Endothelial cell of umbilical vein (primary cell): ENCODE measurements at regions not wholly inside any gene's neighbourhood (a gene's known extent, or its start where the extent isn't known, plus 50 kb on each side); places are given as distances from the start of the nearest gene placed in this dataset.

ENCODE experiments used
- BruUV-seq: library from RNA; stranded (reverse); fragments of 400-500 nt; replicated peaks from 2 replicates; lab custom pipeline; 2021; lab: Mats Ljungman, UMichigan
- CTCF ChIA-PET: fragments of 300-600, 350-600 bp; sonication (Branson Sonifier 250); formaldehyde crosslinking; loops from one replicate; lab custom pipeline; 2021; ENCODE audit warnings: antibody characterized with exemption, inconsistent platforms; lab: Charles Lee
- POLR2A ChIA-PET: fragments of 300-600, 350-600 bp; sonication (Branson Sonifier 250); formaldehyde crosslinking; loops from one replicate; lab custom pipeline; 2021; ENCODE audit warnings: antibody characterized with exemption, inconsistent platforms; lab: Charles Lee
- DNase-seq: peaks from one replicate; pipeline ENCODE4 v3.0.0-alpha.2; 2011; ENCODE audit warnings: low read depth, low spot score
- FAIRE-seq: peaks from 2 replicates; lab custom pipeline; 2011; peaks lifted over from hg19 to GRCh38; lab: Jason Lieb, UNC
- H2AFZ ChIP-seq: 2 replicates; pipeline ENCODE4 v1.6.0; 2012; ENCODE audit warnings: low read depth, low read length, control low read depth, inconsistent platforms
- H3K27ac ChIP-seq: 2 replicates; pipeline ENCODE4 v1.5.1; 2011; ENCODE audit warnings: low read depth, mild to moderate bottlenecking, control low read depth, low read length, moderate library complexity; ENCODE audit not compliant: insufficient read depth
- H3K27me3 ChIP-seq, 2 experiments: 2 replicates each; pipeline versions ENCODE4 v1.6.0 to v1.6.1; 2011; ENCODE audit warnings: low read length in 2 of 2, mixed read lengths in 1 of 2; ENCODE audit not compliant: control insufficient read depth in 2 of 2, insufficient read depth in 2 of 2
- H3K36me3 ChIP-seq, 2 experiments: 2 replicates in 1 of 2; 3 replicates in 1 of 2; pipeline ENCODE4 v1.5.1; 2011; ENCODE audit warnings: low read length in 2 of 2, mild to moderate bottlenecking in 1 of 2, moderate library complexity in 1 of 2; ENCODE audit not compliant: control insufficient read depth in 2 of 2, insufficient read depth in 2 of 2; ENCODE audit errors: extremely low read depth in 1 of 2
- H3K4me1 ChIP-seq: 3 replicates; pipeline ENCODE4 v1.5.1; 2011; ENCODE audit warnings: mild to moderate bottlenecking, low read length; ENCODE audit not compliant: control insufficient read depth, insufficient read depth; ENCODE audit errors: extremely low read depth
- H3K4me2 ChIP-seq: 2 replicates; pipeline ENCODE4 v1.6.1; 2011; ENCODE audit warnings: low read length, control low read depth, mixed read lengths; ENCODE audit not compliant: insufficient read depth
- H3K4me3 ChIP-seq, 3 experiments: fragments of 200-600 bp in 1 of 3; sonication (generic), shearing (Covaris generic) in 1 of 3; replicated peaks in 1 of 3; 2 replicates each; pipeline ENCODE4 v1.5.1; 2011 to 2016; ENCODE audit warnings: control low read depth in 3 of 3, low read length in 3 of 3, mild to moderate bottlenecking in 2 of 3, inconsistent platforms in 1 of 3, low read depth in 1 of 3, moderate library complexity in 1 of 3; ENCODE audit not compliant: insufficient read depth in 1 of 3
- H3K79me2 ChIP-seq: 2 replicates; pipeline ENCODE4 v1.6.0; 2012; ENCODE audit warnings: low read length, inconsistent platforms; ENCODE audit not compliant: control insufficient read depth, insufficient read depth
- H3K9ac ChIP-seq: replicated peaks from 2 replicates; pipeline ENCODE3; 2011; ENCODE audit warnings: low read length, control low read depth; ENCODE audit not compliant: insufficient read depth; ENCODE audit errors: extremely low read depth
- H3K9me1 ChIP-seq: replicated peaks from 3 replicates; pipeline ENCODE4 v1.6.0; 2011; ENCODE audit warnings: mild to moderate bottlenecking, low read length; ENCODE audit not compliant: control insufficient read depth, insufficient read depth; ENCODE audit errors: extremely low read depth
- H3K9me3 ChIP-seq: replicated peaks from 2 replicates; pipeline ENCODE4 v1.5.1; 2012; ENCODE audit warnings: low read length, inconsistent platforms; ENCODE audit not compliant: control insufficient read depth, insufficient read depth
- H4K20me1 ChIP-seq: replicated peaks from 2 replicates; pipeline ENCODE3; 2011; ENCODE audit warnings: mild to moderate bottlenecking, low read length; ENCODE audit not compliant: control insufficient read depth, insufficient read depth; ENCODE audit errors: extremely low read depth
- CTCF ChIP-seq, 2 donors: IDR thresholded peaks; 1 replicate in 1 of 2; 2 replicates in 1 of 2; pipeline ENCODE4 v1.5.1; 2011; ENCODE audit warnings: low read length in 2 of 2, mild to moderate bottlenecking in 2 of 2, moderate library complexity in 2 of 2, control low read depth in 1 of 2, inconsistent platforms in 1 of 2, low read depth in 1 of 2; ENCODE audit not compliant: insufficient read depth in 1 of 2; ENCODE audit errors: extremely low read depth in 1 of 2
- EZH2 ChIP-seq: IDR thresholded peaks from 2 replicates; pipeline ENCODE4 v1.6.1; 2012; ENCODE audit warnings: borderline replicate concordance, low read depth, mild to moderate bottlenecking, moderate library complexity, low read length, inconsistent platforms; ENCODE audit not compliant: severe bottlenecking
- FOS ChIP-seq: IDR thresholded peaks from 2 replicates; pipeline ENCODE4 v1.6.1; 2011; ENCODE audit warnings: mild to moderate bottlenecking, low read length, moderate library complexity, borderline replicate concordance; ENCODE audit not compliant: insufficient read depth
- GATA2 ChIP-seq: IDR thresholded peaks from 2 replicates; pipeline ENCODE4 v1.7.0; 2011; ENCODE audit warnings: low read depth, mild to moderate bottlenecking, moderate library complexity, mixed read lengths, low read length; ENCODE audit not compliant: insufficient read length, insufficient read depth
- JUN ChIP-seq: IDR thresholded peaks from 2 replicates; pipeline ENCODE4 v1.6.1; 2011; ENCODE audit warnings: borderline replicate concordance, low read depth; ENCODE audit not compliant: insufficient read length, insufficient read depth
- MAX ChIP-seq: IDR thresholded peaks from 2 replicates; pipeline ENCODE4 v1.6.1; 2011; ENCODE audit not compliant: insufficient read depth, insufficient read length
- MYC ChIP-seq: IDR thresholded peaks from one replicate; pipeline ENCODE4 v1.6.1; 2011; ENCODE audit warnings: mild to moderate bottlenecking, low read depth, low read length
- POLR2A ChIP-seq: IDR thresholded peaks from 2 replicates; pipeline ENCODE4 v1.6.1; 2012; ENCODE audit warnings: low read depth, mild to moderate bottlenecking, control low read depth, low read length
- POLR2AphosphoS5 ChIP-seq: IDR thresholded peaks from 2 replicates; pipeline ENCODE4 v1.6.1; 2012; ENCODE audit warnings: low read depth, mild to moderate bottlenecking, control low read depth, low read length, moderate library complexity; ENCODE audit not compliant: insufficient read depth
- dilution Hi-C: fragments of 300-500 bp; cut with MboI; formaldehyde crosslinking; loops from one replicate; pipeline ENCODE4 v1.15.0; 2019; ENCODE audit warnings: low sequenced_read_pairs; ENCODE audit not compliant: extremely low pct_ligation_motif_present
- intact Hi-C: fragments of 100-400 bp; cut with micrococcal nuclease; formaldehyde crosslinking; loops from one replicate; pipeline ENCODE4 v1.10.0; 2022

- CTCF ChIA-PET, result interaction anchor here (1.6 kb wide), 1 partner anchor 14 kb away, joined by 3 read pairs; no protein-coding TSS in a partner anchor
Observed at GRCh38 chr1:208639382-208639781, 395.2 kb upstream of the PLXNA2 start.

More at GRCh38 chr1:208639382-208639781, 395.2 kb upstream of the PLXNA2 start:
- Histone ChIP-seq H3K4me2 (no peak overlapping the region), H3K4me3 (no peak overlapping the region), H3K27ac (no peak overlapping the region), H3K9me1 (no peaks in the 10 kb centered on the region), H3K36me3 (no peaks in the 10 kb centered on the region), H2AFZ (no peak overlapping the region), H3K27me3 (no peaks in the 10 kb centered on the region), H3K4me1 (no peaks in the 10 kb centered on the region), H4K20me1 (no peaks in the 10 kb centered on the region), H3K9ac (no peak overlapping the region), H3K9me3 (no peaks in the 10 kb centered on the region), H3K79me2 (no peaks in the 10 kb centered on the region)
- no peak for FAIRE-seq
- no peak for DNase-seq
- intact Hi-C loops (no loop called here), dilution Hi-C loops (no loop called here)
- TF ChIP-seq MYC (no peak), FOS (no peak), MAX (no peak), JUN (no peak), POLR2AphosphoS5 (no peak), GATA2 (no peak), POLR2A (no peak), CTCF (IDR thresholded peaks at IDR 0.05; ENCODE audit: extremely low read depth in 1 of 2, insufficient read depth in 1 of 2, low read depth in 1 of 2, low read length in 2 of 2) (no peak), EZH2 (no peak)
- no TSS peak for BruUV-seq
- POLR2A ChIA-PET, result no interaction called here
